ENCODE measurements at regions not wholly inside any gene's neighbourhood (a gene's known extent, or its start where the extent isn't known, plus 50 kb on each side); places are given as distances from the start of the nearest gene placed in this dataset.

DNA sequence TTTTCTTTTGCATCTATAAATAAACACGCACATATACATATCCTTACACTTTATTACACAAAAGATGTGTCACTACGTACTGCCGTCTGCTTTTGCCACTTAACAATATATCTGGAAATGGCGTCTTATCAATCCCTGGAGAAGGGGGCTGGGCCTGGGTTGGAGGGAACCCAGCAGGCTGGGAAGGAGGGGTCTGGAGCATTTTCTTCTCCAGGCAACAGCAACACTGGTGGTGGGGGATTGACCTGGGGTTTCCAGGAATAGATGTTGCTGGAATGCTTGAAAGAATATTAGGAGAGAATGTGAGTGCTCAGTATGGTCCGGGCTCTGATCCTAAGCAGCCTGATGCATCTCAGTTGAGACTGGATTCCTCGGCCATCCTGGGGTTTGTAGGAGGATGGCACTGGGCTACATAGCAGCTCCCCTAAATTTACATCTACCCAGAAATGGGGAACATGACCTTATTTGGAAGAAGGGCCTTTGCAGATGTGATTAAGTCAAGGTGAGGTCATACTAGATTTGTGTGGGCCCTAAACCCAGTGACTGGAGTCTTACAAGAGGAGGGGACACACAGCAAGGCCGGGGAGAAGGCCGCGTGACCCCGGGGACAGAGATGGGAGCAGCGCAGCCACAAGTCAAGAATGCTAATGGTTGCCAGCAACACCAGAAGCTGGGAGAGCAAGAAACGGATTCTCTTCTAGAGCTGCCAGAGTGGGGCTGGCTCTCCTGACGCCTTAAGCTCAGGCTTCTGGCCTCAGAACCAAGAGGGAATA lies 98.6 kb downstream of the SIK1 start:
- CTCF ChIA-PET (ENCODE audit: unreplicated experiment): no interaction called here
- POLR2A ChIA-PET: no interaction called here
- Histone ChIP-seq H3K79me2 (ENCODE audit: insufficient read depth, low read depth, low read length) (no peaks in the 10 kb centered on the region), H2AFZ (ENCODE audit: low read length) (no peak overlapping the region), H3K36me3 (ENCODE audit: insufficient read depth, low read length) (no peaks in the 10 kb centered on the region), H3K27ac (ENCODE audit: low read depth, low read length, poor library complexity, severe bottlenecking) (no peak overlapping the region), H3K4me3 (ENCODE audit: low read depth, low read length, poor library complexity, severe bottlenecking) (no peak overlapping the region), H3K9me2 (ENCODE audit: insufficient read depth, low read length) (no peaks in the 10 kb centered on the region), H3K4me2 (ENCODE audit: low read length) (no peak overlapping the region), H4K20me1 (ENCODE audit: insufficient read depth, low read length) (no peaks in the 10 kb centered on the region), H3K4me1 (ENCODE audit: insufficient read depth, low read length, poor library complexity, severe bottlenecking) (peaks cover 21% of the 10 kb centered on the region), H3K9me3 (ENCODE audit: low read length) (no peaks in the 10 kb centered on the region)
- no TSS peak for BruUV-seq (replicated peaks)
- intact Hi-C loops (cut with micrococcal nuclease; ENCODE audit: unreplicated experiment): loop anchor here (10.0 kb wide), 1 partner anchor 386 kb away; the partner anchor contains the start of gene PDXK
- no peak for TF ChIP-seq EZH2phosphoT487 (IDR thresholded peaks at IDR 0.05; ENCODE audit: borderline replicate concordance, low read depth, low read length)
- DNase-seq (ENCODE audit: low spot score): no peak

DNA sequence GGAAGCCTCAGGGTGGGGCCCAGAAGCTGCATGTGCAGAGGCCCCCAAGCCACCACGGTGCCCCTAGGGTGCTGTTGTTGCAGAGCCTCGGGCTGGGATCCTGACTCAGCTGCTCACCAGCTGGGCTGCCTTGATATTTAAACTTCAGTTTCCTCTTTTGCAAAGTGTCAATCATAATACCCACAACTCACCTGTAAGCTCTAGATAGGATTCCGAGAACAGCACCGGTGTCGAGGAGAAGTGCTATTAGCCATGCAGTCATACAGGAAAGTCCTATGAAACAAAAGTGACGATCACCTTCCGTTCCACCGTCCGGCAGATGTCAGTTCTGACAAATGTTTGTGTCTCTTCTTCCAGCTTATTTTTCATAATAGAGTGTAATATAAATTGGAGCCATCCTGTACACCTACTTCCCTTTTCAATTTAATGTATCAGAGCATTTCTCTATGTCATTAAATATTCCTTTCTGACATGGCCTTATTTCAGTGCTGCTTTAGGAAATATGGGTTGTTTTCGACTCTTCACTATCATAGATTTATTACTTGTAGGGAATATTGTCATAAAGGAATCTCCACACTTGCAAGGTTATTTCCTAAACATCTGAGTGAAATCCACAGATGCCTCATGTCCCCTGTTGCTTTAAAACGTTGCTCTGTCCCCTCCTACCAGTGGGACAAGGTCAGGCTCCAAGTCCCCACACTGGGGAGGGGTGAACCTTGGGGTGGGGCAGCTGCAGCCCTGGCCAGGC lies 100.8 kb downstream of the SIK1 start:
- BruUV-seq (replicated peaks): no TSS peak
- no peaks in the 10 kb centered on the region for H4K20me1 ChIP-seq (ENCODE audit: insufficient read depth, low read length)
- POLR2A ChIA-PET: no interaction called here
- H3K4me2 ChIP-seq (ENCODE audit: low read length): peak overlapping the region; percentile 53
- CTCF ChIA-PET (ENCODE audit: unreplicated experiment): no interaction called here
- H3K36me3 ChIP-seq (ENCODE audit: insufficient read depth, low read length): no peaks in the 10 kb centered on the region
- TF ChIP-seq, protein P1, sequence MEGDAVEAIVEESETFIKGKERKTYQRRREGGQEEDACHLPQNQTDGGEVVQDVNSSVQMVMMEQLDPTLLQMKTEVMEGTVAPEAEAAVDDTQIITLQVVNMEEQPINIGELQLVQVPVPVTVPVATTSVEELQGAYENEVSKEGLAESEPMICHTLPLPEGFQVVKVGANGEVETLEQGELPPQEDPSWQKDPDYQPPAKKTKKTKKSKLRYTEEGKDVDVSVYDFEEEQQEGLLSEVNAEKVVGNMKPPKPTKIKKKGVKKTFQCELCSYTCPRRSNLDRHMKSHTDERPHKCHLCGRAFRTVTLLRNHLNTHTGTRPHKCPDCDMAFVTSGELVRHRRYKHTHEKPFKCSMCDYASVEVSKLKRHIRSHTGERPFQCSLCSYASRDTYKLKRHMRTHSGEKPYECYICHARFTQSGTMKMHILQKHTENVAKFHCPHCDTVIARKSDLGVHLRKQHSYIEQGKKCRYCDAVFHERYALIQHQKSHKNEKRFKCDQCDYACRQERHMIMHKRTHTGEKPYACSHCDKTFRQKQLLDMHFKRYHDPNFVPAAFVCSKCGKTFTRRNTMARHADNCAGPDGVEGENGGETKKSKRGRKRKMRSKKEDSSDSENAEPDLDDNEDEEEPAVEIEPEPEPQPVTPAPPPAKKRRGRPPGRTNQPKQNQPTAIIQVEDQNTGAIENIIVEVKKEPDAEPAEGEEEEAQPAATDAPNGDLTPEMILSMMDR (conservative IDR thresholded peaks at IDR 0.05; ENCODE audit: low read length): 0 out of 2 replicates have a peak, but pooled peaks have one; percentile 17
- TF ChIP-seq EZH2phosphoT487 (IDR thresholded peaks at IDR 0.05; ENCODE audit: borderline replicate concordance, low read depth, low read length): no peak
- H3K4me3 ChIP-seq (ENCODE audit: low read depth, low read length, poor library complexity, severe bottlenecking): no peak overlapping the region
- no peaks in the 10 kb centered on the region for H3K9me3 ChIP-seq (ENCODE audit: low read length)
- H3K27ac ChIP-seq (ENCODE audit: low read depth, low read length, poor library complexity, severe bottlenecking): no peak overlapping the region
- no peaks in the 10 kb centered on the region for H3K79me2 ChIP-seq (ENCODE audit: insufficient read depth, low read depth, low read length)
- intact Hi-C loops (cut with micrococcal nuclease; ENCODE audit: unreplicated experiment): loop anchor here (2.0 to 10.0 kb wide), 2 partner anchors 27 to 389 kb away; partner anchors contain the start of gene PDXK
- H2AFZ ChIP-seq (ENCODE audit: low read length): no peak overlapping the region
- H3K9me2 ChIP-seq (ENCODE audit: insufficient read depth, low read length): no peaks in the 10 kb centered on the region
- peak; percentile 87 for DNase-seq (ENCODE audit: low spot score)
- H3K4me1 ChIP-seq (ENCODE audit: insufficient read depth, low read length, poor library complexity, severe bottlenecking): peaks cover 21% of the 10 kb centered on the region

DNA sequence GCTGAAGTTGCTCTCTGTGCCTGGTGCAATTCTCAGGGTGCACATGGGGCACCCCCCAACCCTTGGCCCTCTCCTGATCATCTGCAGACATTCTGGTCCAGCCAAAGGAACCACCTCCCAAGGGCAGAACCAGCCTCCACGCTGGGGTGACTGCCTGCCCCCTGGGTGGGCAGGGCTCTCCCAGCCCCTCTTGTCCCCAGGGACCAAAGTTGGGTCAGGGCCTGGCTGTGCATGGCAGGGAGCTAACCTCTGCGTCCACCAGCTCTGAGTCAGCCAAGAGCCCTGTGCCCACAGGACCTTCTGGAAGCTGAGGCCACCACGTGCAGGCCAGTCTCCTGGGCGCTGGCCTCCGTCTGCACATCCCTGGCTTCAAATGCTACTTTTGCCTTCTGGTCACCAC lies 101.9 kb downstream of the SIK1 start:
- Histone ChIP-seq H3K36me3 (ENCODE audit: insufficient read depth, low read length) (no peaks in the 10 kb centered on the region), H3K79me2 (ENCODE audit: insufficient read depth, low read depth, low read length) (no peaks in the 10 kb centered on the region), H3K9me3 (ENCODE audit: low read length) (no peaks in the 10 kb centered on the region), H3K27ac (ENCODE audit: low read depth, low read length, poor library complexity, severe bottlenecking) (no peak overlapping the region), H2AFZ (ENCODE audit: low read length) (no peak overlapping the region), H3K4me3 (ENCODE audit: low read depth, low read length, poor library complexity, severe bottlenecking) (no peak overlapping the region), H3K4me1 (ENCODE audit: insufficient read depth, low read length, poor library complexity, severe bottlenecking) (peaks cover 21% of the 10 kb centered on the region), H4K20me1 (ENCODE audit: insufficient read depth, low read length) (no peaks in the 10 kb centered on the region), H3K9me2 (ENCODE audit: insufficient read depth, low read length) (no peaks in the 10 kb centered on the region), H3K4me2 (ENCODE audit: low read length) (peak overlapping the region; percentile 53; the same call in 1 of the 2 replicates)
- no peak for TF ChIP-seq EZH2phosphoT487 (IDR thresholded peaks at IDR 0.05; ENCODE audit: borderline replicate concordance, low read depth, low read length)
- TF ChIP-seq, protein P1 (conservative IDR thresholded peaks at IDR 0.05; ENCODE audit: low read length): no peak
- POLR2A ChIA-PET: no interaction called here
- no TSS peak for BruUV-seq (replicated peaks)
- CTCF ChIA-PET (ENCODE audit: unreplicated experiment): no interaction called here
- intact Hi-C loops (cut with micrococcal nuclease; ENCODE audit: unreplicated experiment): loop anchor here (10.0 kb wide), 1 partner anchor 390 kb away; the partner anchor contains the start of gene PDXK
- DNase-seq (ENCODE audit: low spot score): no peak
